T-helper 1 cell treated with Interleukin-12 subunit alpha and Interleukin-12 subunit beta and Interleukin-4 antibody, amounts not matched to agents 30 μg/mL and 1 μg/mL, for 36 hours (primary cell): ENCODE measurements at regions not wholly inside any gene's neighbourhood (a gene's known extent, or its start where the extent isn't known, plus 50 kb on each side); places are given as distances from the start of the nearest gene placed in this dataset.
"Not testable (repeated sequence)": the region's sequence is repeated elsewhere in the genome, so short reads cannot be mapped to it uniquely, and the experiment has no call there.

Experiments
- H3K27ac Mint-ChIP-seq: one replicate; pipeline ENCODE4 v1.8.0; 2021; ENCODE audit warnings: mild to moderate bottlenecking, mixed read lengths
- H3K27me3 Mint-ChIP-seq: one replicate; pipeline ENCODE4 v1.8.0; 2021; ENCODE audit warnings: low read depth, mixed read lengths
- H3K36me3 Mint-ChIP-seq: one replicate; pipeline ENCODE4 v1.8.0; 2021; ENCODE audit warnings: low read depth, mixed read lengths
- H3K4me1 Mint-ChIP-seq: one replicate; pipeline ENCODE4 v1.8.0; 2021; ENCODE audit warnings: low read depth, mixed read lengths
- H3K4me3 Mint-ChIP-seq: one replicate; pipeline ENCODE4 v1.8.0; 2021; ENCODE audit warnings: mild to moderate bottlenecking, moderate library complexity, mixed read lengths
- H3K9me3 Mint-ChIP-seq: one replicate; pipeline ENCODE4 v1.8.0; 2021; ENCODE audit warnings: mixed read lengths

- no peaks in the 10 kb centered on the region for H3K36me3 Mint-ChIP-seq
- H3K27me3 Mint-ChIP-seq: no peaks in the 10 kb centered on the region
- H3K27ac Mint-ChIP-seq: no peak overlapping the region
- H3K9me3 Mint-ChIP-seq: no peaks in the 10 kb centered on the region
- no peaks in the 10 kb centered on the region for H3K4me1 Mint-ChIP-seq
- H3K4me3 Mint-ChIP-seq: no peak overlapping the region
These were observed 415.1 kb downstream of the FAM47B start for GRCh38 chrX:35357656-35358055.

- no peaks in the 10 kb centered on the region for H3K36me3 Mint-ChIP-seq
- no peaks in the 10 kb centered on the region for H3K9me3 Mint-ChIP-seq
- no peaks in the 10 kb centered on the region for H3K27me3 Mint-ChIP-seq
- no peaks in the 10 kb centered on the region for H3K4me1 Mint-ChIP-seq
- H3K27ac Mint-ChIP-seq: no peak overlapping the region
- H3K4me3 Mint-ChIP-seq: no peak overlapping the region
These were observed 420.3 kb downstream of the FAM47B start for GRCh38 chrX:35362866-35363265.

GRCh38 chrX:35374116-35374515 is 424.0 kb upstream of the MAGEB16 start:
- H3K36me3 Mint-ChIP-seq: no peaks in the 10 kb centered on the region
- H3K27ac Mint-ChIP-seq: no peak overlapping the region
- H3K4me3 Mint-ChIP-seq: no peak overlapping the region
- H3K4me1 Mint-ChIP-seq: no peaks in the 10 kb centered on the region
- H3K27me3 Mint-ChIP-seq: no peaks in the 10 kb centered on the region
- no peaks in the 10 kb centered on the region for H3K9me3 Mint-ChIP-seq

GRCh38 chrX:35380808-35381700 is 417.1 kb upstream of the MAGEB16 start:
- Mint-ChIP-seq H3K27ac (no peak overlapping the region), H3K4me1 (no peaks in the 10 kb centered on the region), H3K4me3 (no peak overlapping the region), H3K36me3 (no peaks in the 10 kb centered on the region), H3K9me3 (no peaks in the 10 kb centered on the region), H3K27me3 (no peaks in the 10 kb centered on the region)

GRCh38 chrX:35381709-35382108 is 416.4 kb upstream of the MAGEB16 start:
- H3K27me3 Mint-ChIP-seq, H3K9me3 Mint-ChIP-seq, H3K4me3 Mint-ChIP-seq, H3K27ac Mint-ChIP-seq, H3K4me1 Mint-ChIP-seq, H3K36me3 Mint-ChIP-seq: not testable (repeated sequence)

- Mint-ChIP-seq H3K4me1 (no peaks in the 10 kb centered on the region), H3K27ac (no peak overlapping the region), H3K36me3 (no peaks in the 10 kb centered on the region), H3K4me3 (no peak overlapping the region), H3K9me3 (no peaks in the 10 kb centered on the region), H3K27me3 (no peaks in the 10 kb centered on the region)
These were observed 415.2 kb upstream of the MAGEB16 start for GRCh38 chrX:35382966-35383365.

GRCh38 chrX:35392232-35392631 is 405.9 kb upstream of the MAGEB16 start:
- H3K27me3 Mint-ChIP-seq: no peaks in the 10 kb centered on the region
- H3K27ac Mint-ChIP-seq: no peak overlapping the region
- H3K4me1 Mint-ChIP-seq: no peaks in the 10 kb centered on the region
- H3K36me3 Mint-ChIP-seq: no peaks in the 10 kb centered on the region
- no peak overlapping the region for H3K4me3 Mint-ChIP-seq
- no peaks in the 10 kb centered on the region for H3K9me3 Mint-ChIP-seq

- H3K36me3 Mint-ChIP-seq: no peaks in the 10 kb centered on the region
- no peaks in the 10 kb centered on the region for H3K4me1 Mint-ChIP-seq
- H3K27ac Mint-ChIP-seq: no peak overlapping the region
- H3K4me3 Mint-ChIP-seq: no peak overlapping the region
- H3K9me3 Mint-ChIP-seq: no peaks in the 10 kb centered on the region
- H3K27me3 Mint-ChIP-seq: no peaks in the 10 kb centered on the region
These were observed 391.8 kb upstream of the MAGEB16 start for GRCh38 chrX:35406386-35406785.

GRCh38 chrX:35416782-35417181 is 381.4 kb upstream of the MAGEB16 start:
- Mint-ChIP-seq H3K9me3 (peaks cover 4% of the 10 kb centered on the region), H3K36me3 (no peaks in the 10 kb centered on the region), H3K27ac (no peak overlapping the region), H3K4me1 (no peaks in the 10 kb centered on the region), H3K4me3 (no peak overlapping the region), H3K27me3 (no peaks in the 10 kb centered on the region)

- Mint-ChIP-seq H3K36me3 (no peaks in the 10 kb centered on the region), H3K27me3 (no peaks in the 10 kb centered on the region), H3K4me3 (no peak overlapping the region), H3K27ac (no peak overlapping the region), H3K4me1 (no peaks in the 10 kb centered on the region), H3K9me3 (no peaks in the 10 kb centered on the region)
These were observed 366.1 kb upstream of the MAGEB16 start for GRCh38 chrX:35432056-35432455.

GRCh38 chrX:35439034-35439660 is 359.0 kb upstream of the MAGEB16 start:
- Mint-ChIP-seq H3K27ac (no peak overlapping the region), H3K36me3 (no peaks in the 10 kb centered on the region)

GRCh38 chrX:35439692-35440091 is 358.4 kb upstream of the MAGEB16 start:
- Mint-ChIP-seq H3K9me3 (no peaks in the 10 kb centered on the region), H3K27me3 (no peaks in the 10 kb centered on the region)

More at GRCh38 chrX:35439034-35439660, 359.0 kb upstream of the MAGEB16 start:
- Mint-ChIP-seq H3K4me1 (no peaks in the 10 kb centered on the region), H3K9me3 (no peaks in the 10 kb centered on the region), H3K4me3 (no peak overlapping the region), H3K27me3 (no peaks in the 10 kb centered on the region)

GRCh38 chrX:35442421-35442820 is 355.7 kb upstream of the MAGEB16 start:
- H3K9me3 Mint-ChIP-seq: no peaks in the 10 kb centered on the region
- H3K4me3 Mint-ChIP-seq: no peak overlapping the region
- no peak overlapping the region for H3K27ac Mint-ChIP-seq
- no peaks in the 10 kb centered on the region for H3K27me3 Mint-ChIP-seq
- no peaks in the 10 kb centered on the region for H3K36me3 Mint-ChIP-seq
- no peaks in the 10 kb centered on the region for H3K4me1 Mint-ChIP-seq

More at GRCh38 chrX:35439692-35440091, 358.4 kb upstream of the MAGEB16 start:
- no peaks in the 10 kb centered on the region for H3K4me1 Mint-ChIP-seq
- no peak overlapping the region for H3K4me3 Mint-ChIP-seq
- no peaks in the 10 kb centered on the region for H3K36me3 Mint-ChIP-seq
- no peak overlapping the region for H3K27ac Mint-ChIP-seq

- not testable (repeated sequence) for H3K36me3 Mint-ChIP-seq, H3K27me3 Mint-ChIP-seq, H3K27ac Mint-ChIP-seq, H3K4me1 Mint-ChIP-seq, H3K9me3 Mint-ChIP-seq, H3K4me3 Mint-ChIP-seq
These were observed 355.0 kb upstream of the MAGEB16 start for GRCh38 chrX:35443091-35443582.

GRCh38 chrX:35444671-35445355 is 353.3 kb upstream of the MAGEB16 start:
- Mint-ChIP-seq H3K4me3 (no peak overlapping the region), H3K27me3 (no peaks in the 10 kb centered on the region), H3K27ac (no peak overlapping the region), H3K4me1 (no peaks in the 10 kb centered on the region), H3K9me3 (no peaks in the 10 kb centered on the region), H3K36me3 (no peaks in the 10 kb centered on the region)
